ENCODE measurements at regions not wholly inside any gene's neighbourhood (a gene's known extent, or its start where the extent isn't known, plus 50 kb on each side); places are given as distances from the start of the nearest gene placed in this dataset.

DNA sequence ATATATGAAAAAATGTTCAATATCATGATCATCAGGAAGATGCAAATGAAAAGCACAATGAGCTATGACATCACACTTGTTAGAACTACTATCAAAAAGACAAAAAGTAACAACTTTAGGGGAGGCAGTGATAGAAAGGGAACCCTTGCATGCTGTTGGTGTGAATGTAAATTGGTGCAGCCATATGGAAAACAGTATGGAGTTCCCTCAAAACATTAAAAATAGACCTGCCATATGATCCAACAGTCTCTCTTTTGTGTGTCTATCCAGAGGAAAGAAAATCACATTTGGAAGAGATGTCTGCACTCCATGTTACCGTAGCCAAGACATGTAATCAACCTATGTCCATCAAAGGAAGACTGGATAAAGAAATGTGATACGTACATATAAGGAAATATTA is 92.3 kb upstream of the ALKAL2 start:
- Histone ChIP-seq H3K27ac (ENCODE audit: low read length) (no peak overlapping the region), H2AFZ (ENCODE audit: low read depth, low read length) (no peak overlapping the region), H3K4me3 (ENCODE audit: low read depth in 1 of 2, low read length in 2 of 2) (no peak overlapping the region), H3K79me2 (ENCODE audit: insufficient read depth, low read length) (no peaks in the 10 kb centered on the region), H3K4me2 (ENCODE audit: insufficient read depth, low read length) (no peak overlapping the region), H3K36me3 (ENCODE audit: insufficient read depth, low read length) (no peaks in the 10 kb centered on the region), H3K4me1 (ENCODE audit: insufficient read depth, low read length) (no peaks in the 10 kb centered on the region), H4K20me1 (ENCODE audit: insufficient read depth, low read length) (no peaks in the 10 kb centered on the region), H3K9ac (ENCODE audit: low read depth, low read length) (no peak overlapping the region), H3K9me3 (ENCODE audit: insufficient read depth, low read length, severe bottlenecking) (no peaks in the 10 kb centered on the region), H3K27me3 (ENCODE audit: insufficient read depth, low read length, poor library complexity) (no peaks in the 10 kb centered on the region)
- ATAC-seq (ENCODE audit: insufficient read depth, low read depth) (no peak), DNase-seq (no peak)
- TF ChIP-seq, protein P1, sequence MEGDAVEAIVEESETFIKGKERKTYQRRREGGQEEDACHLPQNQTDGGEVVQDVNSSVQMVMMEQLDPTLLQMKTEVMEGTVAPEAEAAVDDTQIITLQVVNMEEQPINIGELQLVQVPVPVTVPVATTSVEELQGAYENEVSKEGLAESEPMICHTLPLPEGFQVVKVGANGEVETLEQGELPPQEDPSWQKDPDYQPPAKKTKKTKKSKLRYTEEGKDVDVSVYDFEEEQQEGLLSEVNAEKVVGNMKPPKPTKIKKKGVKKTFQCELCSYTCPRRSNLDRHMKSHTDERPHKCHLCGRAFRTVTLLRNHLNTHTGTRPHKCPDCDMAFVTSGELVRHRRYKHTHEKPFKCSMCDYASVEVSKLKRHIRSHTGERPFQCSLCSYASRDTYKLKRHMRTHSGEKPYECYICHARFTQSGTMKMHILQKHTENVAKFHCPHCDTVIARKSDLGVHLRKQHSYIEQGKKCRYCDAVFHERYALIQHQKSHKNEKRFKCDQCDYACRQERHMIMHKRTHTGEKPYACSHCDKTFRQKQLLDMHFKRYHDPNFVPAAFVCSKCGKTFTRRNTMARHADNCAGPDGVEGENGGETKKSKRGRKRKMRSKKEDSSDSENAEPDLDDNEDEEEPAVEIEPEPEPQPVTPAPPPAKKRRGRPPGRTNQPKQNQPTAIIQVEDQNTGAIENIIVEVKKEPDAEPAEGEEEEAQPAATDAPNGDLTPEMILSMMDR (IDR thresholded peaks at IDR 0.05; ENCODE audit: borderline replicate concordance, extremely low read depth, low read length, poor library complexity, severe bottlenecking): no peak
- TF ChIP-seq EZH2 (IDR thresholded peaks at IDR 0.05; ENCODE audit: borderline replicate concordance, low read depth, low read length, severe bottlenecking): no peak

DNA sequence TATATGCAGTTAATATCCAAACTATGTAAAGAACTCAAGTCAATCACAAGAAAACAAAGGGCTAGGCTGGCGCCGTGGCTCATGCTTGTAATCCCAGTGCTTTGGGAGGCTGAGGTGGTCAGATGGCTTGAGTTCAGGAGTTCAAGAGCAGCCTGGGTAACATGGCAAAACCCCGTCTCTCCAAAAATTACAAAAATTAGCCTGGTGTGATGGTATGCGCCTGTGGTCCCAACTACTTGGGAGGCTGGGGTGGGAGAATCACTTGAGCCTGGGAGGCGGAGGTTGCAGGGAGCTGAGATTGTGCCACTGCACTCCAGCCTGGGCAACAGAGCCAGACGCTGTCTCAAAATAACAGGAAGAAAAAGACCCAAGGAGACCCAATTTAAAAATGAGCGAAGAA is 91.9 kb upstream of the ALKAL2 start:
- no peak for ATAC-seq (ENCODE audit: insufficient read depth, low read depth)
- Histone ChIP-seq H3K36me3 (ENCODE audit: insufficient read depth, low read length) (no peaks in the 10 kb centered on the region), H3K9me3 (ENCODE audit: insufficient read depth, low read length, severe bottlenecking) (no peaks in the 10 kb centered on the region), H3K79me2 (ENCODE audit: insufficient read depth, low read length) (no peaks in the 10 kb centered on the region), H3K4me2 (ENCODE audit: insufficient read depth, low read length) (no peak overlapping the region), H3K4me3 (ENCODE audit: low read depth in 1 of 2, low read length in 2 of 2) (no peak overlapping the region), H3K27me3 (ENCODE audit: insufficient read depth, low read length, poor library complexity) (no peaks in the 10 kb centered on the region), H2AFZ (ENCODE audit: low read depth, low read length) (no peak overlapping the region), H3K4me1 (ENCODE audit: insufficient read depth, low read length) (no peaks in the 10 kb centered on the region), H4K20me1 (ENCODE audit: insufficient read depth, low read length) (no peaks in the 10 kb centered on the region), H3K9ac (ENCODE audit: low read depth, low read length) (no peak overlapping the region), H3K27ac (ENCODE audit: low read length) (no peak overlapping the region)
- no peak for DNase-seq
- TF ChIP-seq, protein P1 (IDR thresholded peaks at IDR 0.05; ENCODE audit: borderline replicate concordance, extremely low read depth, low read length, poor library complexity, severe bottlenecking): no peak
- no peak for TF ChIP-seq EZH2 (IDR thresholded peaks at IDR 0.05; ENCODE audit: borderline replicate concordance, low read depth, low read length, severe bottlenecking)

DNA sequence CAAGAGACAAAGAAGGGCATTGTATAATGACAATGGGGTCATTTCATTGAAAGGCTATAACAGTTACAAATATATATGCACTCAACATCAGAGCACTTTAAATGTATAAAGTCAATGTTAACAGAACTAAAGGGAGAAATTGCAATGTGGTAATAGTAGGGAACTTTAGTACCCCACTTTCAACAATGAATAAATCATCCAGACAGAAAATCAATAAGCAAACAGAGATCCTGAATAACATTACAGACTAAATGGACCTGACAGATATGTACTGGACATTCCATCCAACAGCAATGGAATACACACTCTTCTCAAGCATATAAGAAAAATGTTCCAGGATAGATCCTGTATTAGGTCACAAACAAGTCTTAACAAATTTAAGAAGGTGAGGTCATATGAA is 90.5 kb upstream of the ALKAL2 start:
- DNase-seq: no peak
- H3K79me2 ChIP-seq (ENCODE audit: insufficient read depth, low read length): no peaks in the 10 kb centered on the region
- no peak overlapping the region for H2AFZ ChIP-seq (ENCODE audit: low read depth, low read length)
- no peak overlapping the region for H3K4me2 ChIP-seq (ENCODE audit: insufficient read depth, low read length)
- no peaks in the 10 kb centered on the region for H4K20me1 ChIP-seq (ENCODE audit: insufficient read depth, low read length)
- H3K36me3 ChIP-seq (ENCODE audit: insufficient read depth, low read length): no peaks in the 10 kb centered on the region
- H3K27ac ChIP-seq (ENCODE audit: low read length): no peak overlapping the region
- TF ChIP-seq, protein P1 (IDR thresholded peaks at IDR 0.05; ENCODE audit: borderline replicate concordance, extremely low read depth, low read length, poor library complexity, severe bottlenecking): no peak
- H3K27me3 ChIP-seq (ENCODE audit: insufficient read depth, low read length, poor library complexity): no peaks in the 10 kb centered on the region
- ATAC-seq (ENCODE audit: insufficient read depth, low read depth): no peak
- H3K4me1 ChIP-seq (ENCODE audit: insufficient read depth, low read length): no peaks in the 10 kb centered on the region
- no peak overlapping the region for H3K4me3 ChIP-seq (ENCODE audit: low read depth in 1 of 2, low read length in 2 of 2)
- H3K9ac ChIP-seq (ENCODE audit: low read depth, low read length): no peak overlapping the region
- H3K9me3 ChIP-seq (ENCODE audit: insufficient read depth, low read length, severe bottlenecking): no peaks in the 10 kb centered on the region

DNA sequence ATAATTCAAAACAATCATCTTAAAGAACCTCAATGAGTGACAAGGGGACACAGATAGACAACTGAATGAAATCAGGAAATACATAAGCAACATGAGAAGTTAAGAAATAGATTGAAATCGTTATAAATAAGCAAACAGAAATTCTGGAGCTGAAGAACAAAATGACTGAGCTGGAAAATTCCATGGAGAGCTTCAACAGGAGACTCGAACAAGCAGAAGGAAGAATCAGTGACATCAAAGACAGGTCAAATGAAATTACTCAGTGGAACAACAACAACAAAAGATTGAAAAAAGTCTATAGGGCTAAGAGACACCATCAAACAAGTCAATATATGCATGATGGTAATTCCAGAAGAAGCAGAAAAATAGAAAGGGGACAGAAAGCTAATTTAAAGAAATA is 89.5 kb upstream of the ALKAL2 start:
- no peak overlapping the region for H3K4me3 ChIP-seq (ENCODE audit: low read depth in 1 of 2, low read length in 2 of 2)
- H3K4me2 ChIP-seq (ENCODE audit: insufficient read depth, low read length): no peak overlapping the region
- no peak overlapping the region for H2AFZ ChIP-seq (ENCODE audit: low read depth, low read length)
- no peaks in the 10 kb centered on the region for H3K4me1 ChIP-seq (ENCODE audit: insufficient read depth, low read length)
- no peak overlapping the region for H3K27ac ChIP-seq (ENCODE audit: low read length)
- no peak for TF ChIP-seq EZH2 (IDR thresholded peaks at IDR 0.05; ENCODE audit: borderline replicate concordance, low read depth, low read length, severe bottlenecking)
- TF ChIP-seq, protein P1 (IDR thresholded peaks at IDR 0.05; ENCODE audit: borderline replicate concordance, extremely low read depth, low read length, poor library complexity, severe bottlenecking): no peak
- no peaks in the 10 kb centered on the region for H3K36me3 ChIP-seq (ENCODE audit: insufficient read depth, low read length)
- no peaks in the 10 kb centered on the region for H4K20me1 ChIP-seq (ENCODE audit: insufficient read depth, low read length)
- H3K9ac ChIP-seq (ENCODE audit: low read depth, low read length): no peak overlapping the region
- no peaks in the 10 kb centered on the region for H3K79me2 ChIP-seq (ENCODE audit: insufficient read depth, low read length)
- H3K9me3 ChIP-seq (ENCODE audit: insufficient read depth, low read length, severe bottlenecking): no peaks in the 10 kb centered on the region
- no peaks in the 10 kb centered on the region for H3K27me3 ChIP-seq (ENCODE audit: insufficient read depth, low read length, poor library complexity)
- ATAC-seq (ENCODE audit: insufficient read depth, low read depth) (no peak), DNase-seq (no peak)
